GM12878 (cell line): ENCODE measurements at regions not wholly inside any gene's neighbourhood (a gene's known extent, or its start where the extent isn't known, plus 50 kb on each side); places are given as distances from the start of the nearest gene placed in this dataset.

Experiments
- ATAC-seq: fragments of 200-7000 bp; cut with Tn5 transposase; 3 replicates; pipeline ENCODE4 v1.9.1; 2020; ENCODE audit warnings: mild to moderate bottlenecking, moderate library complexity
- BruUV-seq: library from RNA; stranded (reverse); fragments of 400-500 nt; replicated peaks from 2 replicates; lab custom pipeline; 2021; lab: Mats Ljungman, UMichigan
- CTCF ChIA-PET: fragments of 300-600 bp; sonication (Branson Sonifier 250); formaldehyde crosslinking; extraction: SDS; loops from one replicate; lab custom pipeline; 2021; ENCODE audit warnings: inconsistent platforms; lab: Yijun Ruan, JAX
- POLR2A ChIA-PET: fragments of 350-600 bp; formaldehyde crosslinking; extraction: SDS; loops from one replicate; lab custom pipeline; 2021; ENCODE audit warnings: inconsistent platforms; lab: Charles Lee
- RAD21 ChIA-PET: fragments of 300-600 bp; sonication (Branson Sonifier 250); formaldehyde crosslinking; loops from one replicate; lab custom pipeline; 2023; ENCODE audit warnings: antibody characterized with exemption; ENCODE audit not compliant: unreplicated experiment; lab: Charles Lee
- SMC1A ChIA-PET: fragments of 300-600 bp; sonication (Branson Sonifier 250); formaldehyde crosslinking; loops from one replicate; lab custom pipeline; 2023; ENCODE audit not compliant: unreplicated experiment, uncharacterized antibody; lab: Charles Lee
- DNase-seq: peaks from one replicate; pipeline ENCODE4 v3.0.0-alpha.2; 2011; ENCODE audit warnings: low read depth, low spot score
- FAIRE-seq: peaks from 3 replicates; lab custom pipeline; 2011; peaks lifted over from hg19 to GRCh38; lab: Jason Lieb, UNC
- H2AFZ ChIP-seq: 2 replicates; pipeline ENCODE4 v1.6.0; 2011; ENCODE audit warnings: low read depth, low read length, control low read depth; ENCODE audit not compliant: control insufficient read depth
- H3K27ac ChIP-seq: 2 replicates; pipeline ENCODE4 v1.5.1; 2011; ENCODE audit warnings: control low read depth; ENCODE audit not compliant: control insufficient read depth, insufficient read depth
- H3K27me3 ChIP-seq, 2 experiments: replicated peaks in 1 of 2; 2 replicates each; pipeline versions ENCODE4 v1.6.0 to v1.6.1; 2011; ENCODE audit warnings: low read length in 1 of 2; ENCODE audit not compliant: control insufficient read depth in 2 of 2, insufficient read depth in 2 of 2
- H3K36me3 ChIP-seq, 2 experiments: 2 replicates each; pipeline ENCODE4 v1.5.1; 2011; ENCODE audit warnings: low read length in 1 of 2; ENCODE audit not compliant: control insufficient read depth in 2 of 2, insufficient read depth in 2 of 2
- H3K4me1 ChIP-seq: 2 replicates; pipeline ENCODE4 v1.6.1; 2011; ENCODE audit warnings: mild to moderate bottlenecking, low read length, moderate library complexity, mixed read lengths; ENCODE audit not compliant: control insufficient read depth, insufficient read depth
- H3K4me2 ChIP-seq: 2 replicates; pipeline ENCODE4 v1.6.0; 2011; ENCODE audit warnings: control low read depth; ENCODE audit not compliant: control insufficient read depth, insufficient read depth
- H3K4me3 ChIP-seq: fragments of 200-600 bp; sonication (generic); 2 replicates; pipeline ENCODE4 v1.5.1; 2016
- H3K79me2 ChIP-seq: 2 replicates; pipeline ENCODE4 v1.6.0; 2011; ENCODE audit warnings: low read length; ENCODE audit not compliant: control insufficient read depth, insufficient read depth
- H3K9ac ChIP-seq: 2 replicates; pipeline ENCODE4 v1.8.0; 2011; ENCODE audit warnings: low read length, control low read depth, mixed read lengths; ENCODE audit not compliant: control insufficient read depth, insufficient read depth
- H3K9me3 ChIP-seq: replicated peaks from 3 replicates; pipeline ENCODE4 v1.5.1; 2011; ENCODE audit warnings: mild to moderate bottlenecking, low read length; ENCODE audit not compliant: control insufficient read depth, insufficient read depth
- H4K20me1 ChIP-seq: 2 replicates; pipeline ENCODE4 v1.6.0; 2011; ENCODE audit not compliant: control insufficient read depth, insufficient read depth
- ATF7 ChIP-seq: fragments of 450-650 bp; IDR thresholded peaks from 2 replicates; pipeline ENCODE4 v1.6.1; 2016; ENCODE audit warnings: low read depth, mild to moderate bottlenecking
- BHLHE40 ChIP-seq, 2 experiments: fragments of 450-650 bp in 1 of 2; IDR thresholded peaks; 2 replicates each; pipeline ENCODE4 v1.6.1; 2011 to 2017; ENCODE audit warnings: low read depth in 2 of 2, borderline replicate concordance in 1 of 2, improper control_type of control experiment in 1 of 2, low read length in 1 of 2, mild to moderate bottlenecking in 1 of 2
- EP300 ChIP-seq, 2 experiments: fragments of 150-350 bp in 1 of 2; IDR thresholded peaks; 2 replicates each; pipeline ENCODE4 v1.6.1; 2011 to 2012; ENCODE audit warnings: low read depth in 2 of 2, low read length in 2 of 2, borderline replicate concordance in 1 of 2, improper control_type of control experiment in 1 of 2, inconsistent platforms in 1 of 2; ENCODE audit not compliant: control insufficient read depth in 1 of 2
- GABPA ChIP-seq: IDR thresholded peaks from 2 replicates; pipeline ENCODE4 v1.6.1; 2014; ENCODE audit warnings: antibody characterized with exemption, low read depth, mild to moderate bottlenecking, inconsistent platforms
- MEF2B ChIP-seq: fragments of 450-650 bp; IDR thresholded peaks from 2 replicates; pipeline ENCODE4 v1.6.1; 2018; ENCODE audit warnings: mild to moderate bottlenecking, moderate library complexity; ENCODE audit not compliant: partially characterized antibody, poor library complexity, severe bottlenecking
- NR2C1 ChIP-seq: fragments of 450-650 bp; IDR thresholded peaks from 2 replicates; pipeline ENCODE4 v1.6.1; 2017; ENCODE audit warnings: antibody characterized with exemption, mild to moderate bottlenecking, moderate library complexity
- POU2F2 ChIP-seq: IDR thresholded peaks from 3 replicates; pipeline ENCODE4 v1.6.1; 2011; ENCODE audit warnings: low read depth, mild to moderate bottlenecking, low read length, borderline replicate concordance
- RAD51 ChIP-seq: fragments of 450-650 bp; IDR thresholded peaks from 2 replicates; pipeline ENCODE4 v1.6.1; 2016; ENCODE audit warnings: moderate library complexity, mild to moderate bottlenecking, inconsistent platforms
- RUNX3 ChIP-seq: IDR thresholded peaks from 2 replicates; pipeline ENCODE4 v1.6.1; 2012; ENCODE audit warnings: low read length, inconsistent platforms
- USF1 ChIP-seq: IDR thresholded peaks from 2 replicates; pipeline ENCODE4 v1.6.1; 2011; ENCODE audit warnings: borderline replicate concordance, low read depth, mild to moderate bottlenecking, moderate library complexity, mixed read lengths, low read length; ENCODE audit not compliant: insufficient read depth; ENCODE audit errors: extremely low read length
- YBX1 ChIP-seq: fragments of 450-650 bp; IDR thresholded peaks from 2 replicates; pipeline ENCODE4 v1.6.1; 2016; ENCODE audit warnings: antibody characterized with exemption
- ZBTB11 ChIP-seq: fragments of 450-650 bp; formaldehyde crosslinking; IDR thresholded peaks from 2 replicates; pipeline ENCODE4 v1.5.0; 2022; ENCODE audit warnings: mild to moderate bottlenecking, missing genetic modification characterization
- ZNF687 ChIP-seq: fragments of 450-650 bp; IDR thresholded peaks from 2 replicates; pipeline ENCODE4 v1.6.1; 2017; ENCODE audit warnings: mild to moderate bottlenecking, moderate library complexity
- WGBS: methylation state at CpG from one replicate; pipeline ENCODE4 v1.1.6; 2016; ENCODE audit warnings: low lambda C conversion rate; ENCODE audit not compliant: insufficient replicate concordance, insufficient coverage; ENCODE audit errors: missing lambda C conversion rate; 5-methylcytosine and 5-hydroxymethylcytosine counted together
- in situ Hi-C: fragments of 300-500 bp; cut with MboI; formaldehyde crosslinking; loops from 9 replicates; pipeline ENCODE4 v1.14.3; 2018; ENCODE audit warnings: mixed read lengths
- intact Hi-C: fragments of 100-400 bp; cut with micrococcal nuclease; formaldehyde crosslinking; loops from one replicate; pipeline ENCODE4 v1.14.2; 2022; ENCODE audit not compliant: unreplicated experiment

- TF ChIP-seq ZNF687 = no peak
- no peak for TF ChIP-seq GABPA
- TF ChIP-seq, all 136 proteins: peak for 0
Measured at GRCh38 chrX:39929379-39930025, 168.3 kb downstream of the BCOR start (continued).

- DNase-seq = no peak
- no peaks in the 10 kb centered on the region for H3K36me3 ChIP-seq
- no peaks in the 10 kb centered on the region for H4K20me1 ChIP-seq
- BruUV-seq = no TSS peak
- peaks cover 4% of the 10 kb centered on the region; the same call in 1 of the 2 replicates for H3K4me1 ChIP-seq
- H3K27ac ChIP-seq = no peak overlapping the region
- CTCF ChIA-PET = no interaction called here
- no peak overlapping the region for H3K4me3 ChIP-seq
- SMC1A ChIA-PET = no interaction called here
- WGBS = 69% methylated on average over 14 of the region's 14 CpGs
- H2AFZ ChIP-seq = no peak overlapping the region
- POLR2A ChIA-PET = no interaction called here
- H3K9ac ChIP-seq = no peak overlapping the region
- ATAC-seq = no peak
- RAD21 ChIA-PET = no interaction called here
- in situ Hi-C loops (no loop called here), intact Hi-C loops (no loop called here)
- no peaks in the 10 kb centered on the region for H3K79me2 ChIP-seq
- H3K4me2 ChIP-seq = no peak overlapping the region
- no peak for FAIRE-seq
- H3K9me3 ChIP-seq = no peaks in the 10 kb centered on the region
- H3K27me3 ChIP-seq = no peaks in the 10 kb centered on the region
- TF ChIP-seq USF1 (no peak), ZBTB11 (CRISPR knock-in tag) (no peak), YBX1 (no peak), BHLHE40 (IDR thresholded peaks at IDR 0.05; ENCODE audit: borderline replicate concordance in 1 of 2, low read depth in 2 of 2, low read length in 1 of 2) (no peak), MEF2B (no peak), RAD51 (no peak), POU2F2 (no peak), ATF7 (no peak), RUNX3 (no peak), NR2C1 (no peak), EP300 (IDR thresholded peaks at IDR 0.05; ENCODE audit: borderline replicate concordance in 1 of 2, control insufficient read depth in 1 of 2, low read depth in 2 of 2, low read length in 2 of 2) (no peak)
Measured at GRCh38 chrX:39930786-39931528, 166.8 kb downstream of the BCOR start.
